ENCODE measurements at regions not wholly inside any gene's neighbourhood (a gene's known extent, or its start where the extent isn't known, plus 50 kb on each side); places are given as distances from the start of the nearest gene placed in this dataset. TPM values are rescaled to one million over a fixed set of nuclear protein-coding genes. Genes with fewer than 3 reads are reported as not detected.
A peak's percentile ranks its signal among the peaks of the same experiment; 100 is the strongest.

DNA sequence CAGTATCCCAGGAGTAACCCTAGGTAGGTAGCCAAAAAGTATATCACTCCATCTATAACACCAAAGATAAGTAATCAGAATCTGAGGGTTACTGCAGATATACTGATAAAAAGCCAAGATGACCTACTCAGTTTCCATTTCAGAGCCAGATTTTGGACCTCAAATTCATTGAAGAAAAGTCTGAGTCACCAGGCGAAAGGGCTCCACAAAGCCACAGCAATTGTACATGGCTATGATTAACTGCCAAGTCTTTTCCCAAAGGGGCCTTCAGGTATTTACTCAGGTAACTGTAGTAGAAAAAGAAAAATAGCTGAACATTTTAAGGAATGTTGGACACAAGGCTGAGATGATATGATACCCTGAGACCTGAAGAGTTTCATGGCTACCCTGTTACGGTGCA lies 75.6 kb upstream of the KCNH7 start:
- no peak for DNase-seq (ENCODE audit: low spot score in 2 of 2)
- no peak for FAIRE-seq

DNA sequence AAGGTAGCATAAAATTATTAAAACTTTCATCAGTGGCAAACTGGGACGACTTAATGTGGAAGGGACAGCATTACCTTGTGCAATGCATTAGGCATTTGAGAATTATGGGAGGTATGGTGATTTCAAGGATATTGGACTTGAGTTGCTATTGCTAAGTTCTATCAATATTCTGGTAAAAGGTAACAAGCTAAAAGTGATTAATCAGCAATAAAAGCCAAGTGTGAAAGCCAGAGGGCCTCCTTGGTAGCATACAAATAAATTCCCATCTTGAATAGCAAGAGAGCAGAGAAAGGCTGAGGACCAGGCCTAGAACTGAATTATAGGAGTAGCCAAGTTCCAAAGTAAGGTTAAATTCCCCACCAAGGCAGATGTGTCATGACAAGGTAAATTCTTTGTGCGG lies 74.2 kb upstream of the KCNH7 start:
- no peak for DNase-seq (ENCODE audit: low spot score in 2 of 2)

DNA sequence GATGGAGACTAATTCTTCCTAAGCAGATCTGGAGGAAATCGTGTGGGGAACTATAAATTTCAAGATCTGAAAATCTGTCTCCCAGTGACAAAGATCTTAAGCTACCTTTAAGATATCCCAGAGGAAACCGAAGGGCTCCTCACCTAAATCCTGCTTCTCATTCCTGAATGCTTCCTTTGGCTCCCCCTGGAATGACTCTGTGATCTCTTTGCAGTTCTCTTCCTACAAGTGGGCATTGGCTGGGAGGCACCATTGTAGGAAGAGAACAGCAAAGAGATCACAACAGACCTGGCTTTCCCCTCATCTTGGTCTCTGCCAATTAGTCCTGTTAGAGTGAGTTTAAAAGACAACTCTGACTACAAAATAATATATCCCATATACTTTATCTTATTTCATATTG lies 70.0 kb upstream of the KCNH7 start:
- FAIRE-seq (no peak), DNase-seq (ENCODE audit: low spot score in 2 of 2) (no peak)

More for the DNA sequence above, 74.2 kb upstream of the KCNH7 start:
- no peak for FAIRE-seq

DNA sequence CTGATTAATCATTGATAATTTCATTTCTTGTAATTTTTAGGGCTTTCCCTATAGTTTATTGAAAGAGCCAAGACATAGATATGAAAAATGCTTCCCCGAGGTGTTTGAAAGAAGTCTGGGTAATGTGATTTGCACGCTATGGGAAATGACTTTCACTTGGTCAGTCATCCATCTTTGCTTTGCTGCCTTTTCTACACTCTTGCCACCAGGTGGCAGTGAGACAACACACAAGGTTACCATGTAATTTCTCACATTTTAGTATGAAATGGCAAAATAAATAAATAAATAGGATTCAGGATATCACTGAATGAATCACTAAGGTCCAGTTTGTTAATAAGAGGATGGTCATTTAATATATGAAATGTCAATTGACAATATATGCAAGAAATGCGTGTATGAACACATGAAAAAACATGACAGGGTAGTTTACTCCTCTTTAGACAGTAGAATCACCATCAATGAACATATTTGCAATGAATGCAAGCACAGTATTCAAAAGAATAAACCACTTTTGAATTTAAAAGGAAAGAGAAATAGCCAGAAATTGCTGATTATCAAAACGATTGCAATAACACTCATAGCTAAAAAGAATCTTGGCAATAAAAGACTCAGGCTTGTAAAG lies 52.2 kb upstream of the KCNH7 start:
- no peak for FAIRE-seq
- DNase-seq (ENCODE audit: low spot score in 2 of 2): peak in 1 of 2 donors; percentile 1

DNA sequence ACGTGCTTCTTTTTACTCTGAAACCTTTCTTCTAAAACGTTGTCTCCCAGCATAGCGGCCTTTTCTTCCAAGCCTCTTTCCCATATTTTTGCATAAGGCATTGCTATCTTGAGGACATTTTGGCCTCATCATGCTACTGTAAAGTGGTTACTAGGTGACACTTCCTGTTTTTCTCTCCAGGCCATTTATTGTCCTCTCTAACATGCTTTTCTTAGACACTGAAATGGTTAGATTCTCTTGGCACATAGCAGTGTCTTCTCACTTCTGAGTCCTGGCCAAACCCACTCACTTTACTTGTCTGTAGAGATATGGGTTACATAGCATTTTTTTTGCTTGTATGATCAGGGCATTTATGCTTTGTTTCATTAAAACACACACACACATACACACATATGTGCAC lies 50.1 kb upstream of the KCNH7 start:
- DNase-seq (ENCODE audit: low spot score in 2 of 2): no peak
- no peak for FAIRE-seq

Small RNAs in the stretch of these regions (small RNA-seq; reads per million reads assigned to genes)
- not detected for gene RNU6-627P
